ENCODE measurements at regions not wholly inside any gene's neighbourhood (a gene's known extent, or its start where the extent isn't known, plus 50 kb on each side); places are given as distances from the start of the nearest gene placed in this dataset.
"Not testable (repeated sequence)": the region's sequence is repeated elsewhere in the genome, so short reads cannot be mapped to it uniquely, and the experiment has no call there.

DNA sequence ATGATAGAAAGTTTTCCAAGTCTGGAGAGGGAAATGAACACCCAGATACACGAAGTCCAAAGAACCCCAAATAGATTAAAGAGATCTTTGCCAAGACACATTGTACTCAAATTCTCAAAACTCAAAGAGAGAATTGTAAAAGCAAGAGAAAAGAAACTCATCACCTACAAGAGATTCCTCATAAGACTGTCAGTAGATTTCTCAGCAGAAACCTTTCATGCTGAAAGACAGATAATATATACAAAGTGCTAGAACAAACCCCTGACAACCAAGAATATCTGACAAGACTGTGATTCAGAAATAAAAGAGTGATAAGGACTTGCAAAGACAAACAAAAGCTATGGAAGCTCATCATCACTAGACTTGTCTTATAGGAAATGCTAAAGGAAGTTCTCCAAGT lies 326.7 kb upstream of the ZNF608 start:
- DNase-seq (no peak), ATAC-seq (no peak)
- peaks cover 15% of the 10 kb centered on the region for H3K9me3 Mint-ChIP-seq (ENCODE audit: low read depth)
- no peaks in the 10 kb centered on the region for H3K36me3 Mint-ChIP-seq
- H3K4me1 Mint-ChIP-seq = no peaks in the 10 kb centered on the region
- CTCF ChIA-PET = no interaction called here
- H3K27me3 Mint-ChIP-seq = no peaks in the 10 kb centered on the region
- no peak overlapping the region for H3K4me3 Mint-ChIP-seq
- H3K27ac Mint-ChIP-seq = no peak overlapping the region

DNA sequence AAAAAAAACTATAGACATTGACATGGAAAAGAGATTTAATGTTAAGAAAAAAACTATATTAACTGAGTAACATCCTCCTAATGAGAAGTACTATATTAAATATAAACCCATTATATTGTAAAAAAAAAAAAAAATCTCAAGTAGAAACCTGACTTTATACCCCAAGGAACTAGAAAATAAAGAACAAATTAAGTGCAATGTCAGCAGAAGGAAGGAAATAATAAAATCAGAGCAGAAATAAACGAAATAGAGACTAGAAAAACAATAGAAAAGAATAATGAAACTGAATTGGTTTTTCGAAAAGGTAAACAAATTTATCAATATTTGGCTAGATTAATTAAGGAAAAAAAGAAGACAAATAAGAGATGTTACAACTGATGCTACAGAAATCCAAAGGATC lies 329.1 kb upstream of the ZNF608 start:
- Mint-ChIP-seq H3K4me3 (no peak overlapping the region), H3K4me1 (no peaks in the 10 kb centered on the region), H3K9me3 (ENCODE audit: low read depth) (peaks cover 10% of the 10 kb centered on the region), H3K27me3 (no peaks in the 10 kb centered on the region), H3K27ac (no peak overlapping the region), H3K36me3 (no peaks in the 10 kb centered on the region)
- CTCF ChIA-PET = no interaction called here
- ATAC-seq (no peak), DNase-seq (no peak)

DNA sequence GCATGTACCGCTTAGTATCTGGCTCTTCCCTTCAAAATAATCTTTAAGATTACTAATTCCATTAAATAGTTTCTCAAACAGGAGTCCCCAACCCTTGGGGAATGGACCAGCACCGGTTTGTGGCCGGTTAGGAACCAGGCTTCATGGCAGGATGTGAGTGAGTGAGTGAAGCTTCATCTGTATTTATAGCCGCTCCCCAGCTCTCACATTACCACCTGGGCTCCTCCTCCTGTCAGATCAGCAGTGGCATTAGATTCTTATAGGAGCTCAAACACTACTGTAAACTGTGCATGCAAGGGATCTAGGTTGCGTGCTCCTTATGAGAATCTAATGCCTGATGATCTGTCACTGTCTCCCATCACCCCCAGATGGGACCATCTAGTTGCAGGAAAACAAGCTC lies 332.6 kb upstream of the ZNF608 start:
- ATAC-seq; H3K4me3 Mint-ChIP-seq; H3K9me3 Mint-ChIP-seq (ENCODE audit: low read depth); H3K4me1 Mint-ChIP-seq; H3K36me3 Mint-ChIP-seq; CTCF ChIA-PET; H3K27me3 Mint-ChIP-seq; DNase-seq; H3K27ac Mint-ChIP-seq: not testable (repeated sequence)

DNA sequence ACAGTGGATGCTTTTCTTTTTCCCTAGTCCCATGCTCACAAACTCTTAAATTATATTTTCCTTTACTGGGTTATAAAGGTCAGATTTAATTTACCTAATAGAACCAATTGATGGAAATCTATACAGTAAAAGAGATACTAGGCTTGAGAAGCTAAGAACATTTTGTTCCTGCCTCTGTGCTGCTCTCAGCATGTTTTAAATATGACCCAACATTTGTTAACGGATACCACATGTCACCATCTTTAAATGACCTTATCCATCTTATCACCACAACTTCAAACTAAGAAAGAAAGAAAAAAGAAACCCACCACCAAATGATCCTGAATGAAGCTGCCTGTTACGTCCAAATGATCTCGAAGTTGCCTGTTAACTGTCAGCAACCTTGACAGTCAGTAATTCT lies 334.7 kb upstream of the ZNF608 start:
- no peak overlapping the region for H3K27ac Mint-ChIP-seq
- no peak overlapping the region for H3K4me3 Mint-ChIP-seq
- DNase-seq (no peak), ATAC-seq (no peak)
- CTCF ChIA-PET = no interaction called here
- no peaks in the 10 kb centered on the region for H3K36me3 Mint-ChIP-seq
- H3K27me3 Mint-ChIP-seq = no peaks in the 10 kb centered on the region
- H3K9me3 Mint-ChIP-seq (ENCODE audit: low read depth) = peaks cover 2% of the 10 kb centered on the region
- no peaks in the 10 kb centered on the region for H3K4me1 Mint-ChIP-seq

DNA sequence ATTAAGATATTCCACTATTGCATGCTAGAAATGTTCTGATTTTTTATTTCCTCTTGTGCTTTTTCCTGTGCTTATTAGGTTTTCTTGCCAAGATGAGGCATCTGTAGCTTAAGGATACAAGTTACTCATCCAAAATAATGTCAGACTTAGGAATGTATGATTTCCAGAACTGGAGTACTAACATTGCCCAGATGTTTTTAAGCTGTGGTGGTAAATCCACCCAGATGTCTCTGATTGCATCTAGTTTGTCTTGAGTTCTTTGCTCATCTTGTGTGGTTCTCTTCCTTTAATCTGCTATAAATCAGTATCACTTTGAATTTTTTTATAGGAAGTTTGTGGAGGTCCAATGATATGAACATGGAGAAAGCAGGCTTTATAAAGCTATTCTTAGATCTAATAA lies 337.5 kb upstream of the ZNF608 start:
- no peaks in the 10 kb centered on the region for H3K36me3 Mint-ChIP-seq
- no peak overlapping the region for H3K4me3 Mint-ChIP-seq
- H3K27me3 Mint-ChIP-seq = no peaks in the 10 kb centered on the region
- ATAC-seq (no peak), DNase-seq (no peak)
- no peaks in the 10 kb centered on the region for H3K4me1 Mint-ChIP-seq
- H3K9me3 Mint-ChIP-seq (ENCODE audit: low read depth) = peaks cover 12% of the 10 kb centered on the region
- H3K27ac Mint-ChIP-seq = no peak overlapping the region
- CTCF ChIA-PET = no interaction called here

DNA sequence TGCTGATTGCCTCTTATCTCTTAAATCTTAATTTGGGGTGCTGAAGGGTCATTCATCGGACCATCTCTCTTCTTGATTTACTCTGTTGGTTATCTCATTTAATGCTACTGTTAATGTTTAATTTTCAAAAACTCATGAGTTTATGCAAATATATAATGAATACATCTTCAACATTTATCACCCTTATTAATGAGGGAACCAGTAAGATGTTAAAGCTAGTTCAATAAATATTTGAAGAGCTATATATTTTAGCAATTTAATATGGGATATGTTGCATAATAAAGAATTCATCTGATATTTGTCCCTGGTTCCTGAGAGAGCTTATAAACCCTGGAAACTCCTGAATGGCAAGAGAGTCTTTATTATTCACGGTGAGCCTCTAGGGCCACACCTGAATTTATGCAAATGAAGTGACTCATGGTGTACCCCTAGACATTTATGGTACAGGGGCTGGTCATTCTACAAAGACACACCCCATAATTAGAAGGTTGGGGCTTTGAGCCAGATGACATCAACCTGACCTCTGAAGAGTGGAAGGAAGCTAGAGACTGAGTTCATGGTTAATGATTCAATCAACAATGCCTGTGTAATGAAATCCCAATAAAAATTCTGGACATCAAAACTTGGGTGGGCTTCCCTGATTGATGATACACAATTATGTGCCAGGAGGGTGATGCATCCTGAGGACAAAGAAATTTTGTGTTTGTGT lies 339.5 kb upstream of the ZNF608 start:
- CTCF ChIA-PET = interaction anchor here (1.1 kb wide), 1 partner anchor 12 kb away, joined by 4 read pairs; no protein-coding TSS in a partner anchor
- Mint-ChIP-seq H3K4me1 (no peaks in the 10 kb centered on the region), H3K36me3 (no peaks in the 10 kb centered on the region), H3K27me3 (no peaks in the 10 kb centered on the region), H3K4me3 (no peak overlapping the region), H3K9me3 (ENCODE audit: low read depth) (peaks cover 14% of the 10 kb centered on the region), H3K27ac (no peak overlapping the region)
- DNase-seq (no peak), ATAC-seq (no peak)

DNA sequence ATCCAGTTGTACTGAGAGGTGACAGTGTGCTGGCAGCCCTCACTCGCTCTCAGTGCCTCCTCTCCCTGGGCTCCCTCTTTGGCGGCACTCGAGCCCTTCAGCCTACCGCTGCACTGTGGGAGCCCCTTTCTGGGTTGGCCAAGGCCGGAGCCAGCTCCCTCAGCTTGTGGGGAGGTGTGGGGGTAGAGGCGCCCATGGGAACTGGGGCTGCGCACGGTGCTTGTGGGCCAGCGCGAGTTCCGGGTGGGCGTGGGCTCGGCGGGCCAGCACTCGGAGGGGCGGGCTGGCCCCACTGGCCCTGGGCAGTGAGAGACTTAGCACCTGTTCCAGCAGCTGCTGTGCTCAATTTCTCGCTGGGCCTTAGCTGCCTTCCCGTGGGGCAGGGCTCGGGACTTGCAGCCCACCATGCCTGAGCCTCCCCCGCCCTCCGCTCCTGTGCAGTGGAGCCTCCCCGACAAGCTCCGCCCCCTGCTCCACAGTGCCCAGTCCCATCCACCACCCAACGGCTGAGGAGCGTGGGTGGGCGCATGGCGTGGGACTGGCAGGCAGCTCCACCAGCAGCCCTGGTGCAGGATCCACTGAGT lies 342.2 kb upstream of the ZNF608 start:
- CTCF ChIA-PET = no interaction called here

DNA sequence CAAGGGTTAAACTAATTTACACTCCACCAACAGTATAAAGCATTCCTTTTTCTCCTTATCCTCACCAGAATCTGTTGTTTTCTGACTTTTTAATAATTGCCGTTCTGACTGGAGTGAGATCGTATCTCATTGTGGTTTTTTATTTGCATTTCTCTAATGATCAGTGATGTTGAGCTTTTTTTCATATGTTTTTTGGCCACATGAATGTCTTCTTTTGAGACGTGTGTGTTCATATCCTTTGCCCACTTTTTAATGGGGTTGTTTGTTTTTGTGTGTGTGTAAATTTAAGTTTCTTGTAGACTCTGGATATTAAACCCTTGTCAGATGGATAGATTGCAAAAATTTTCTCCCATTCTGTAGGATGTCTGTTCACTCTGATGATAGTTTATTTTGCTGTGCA lies 345.7 kb upstream of the ZNF608 start:
- H3K9me3 Mint-ChIP-seq (ENCODE audit: low read depth); H3K4me3 Mint-ChIP-seq; H3K36me3 Mint-ChIP-seq; H3K27ac Mint-ChIP-seq; ATAC-seq; H3K4me1 Mint-ChIP-seq; CTCF ChIA-PET; H3K27me3 Mint-ChIP-seq; DNase-seq: not testable (repeated sequence)

More for the DNA sequence above, 342.2 kb upstream of the ZNF608 start:
- H3K27ac Mint-ChIP-seq = no peak overlapping the region
- H3K9me3 Mint-ChIP-seq (ENCODE audit: low read depth) = peaks cover 14% of the 10 kb centered on the region
- no peaks in the 10 kb centered on the region for H3K27me3 Mint-ChIP-seq
- no peaks in the 10 kb centered on the region for H3K36me3 Mint-ChIP-seq
- H3K4me1 Mint-ChIP-seq = no peaks in the 10 kb centered on the region
- no peak overlapping the region for H3K4me3 Mint-ChIP-seq
- DNase-seq = no peak
- ATAC-seq = no peak

DNA sequence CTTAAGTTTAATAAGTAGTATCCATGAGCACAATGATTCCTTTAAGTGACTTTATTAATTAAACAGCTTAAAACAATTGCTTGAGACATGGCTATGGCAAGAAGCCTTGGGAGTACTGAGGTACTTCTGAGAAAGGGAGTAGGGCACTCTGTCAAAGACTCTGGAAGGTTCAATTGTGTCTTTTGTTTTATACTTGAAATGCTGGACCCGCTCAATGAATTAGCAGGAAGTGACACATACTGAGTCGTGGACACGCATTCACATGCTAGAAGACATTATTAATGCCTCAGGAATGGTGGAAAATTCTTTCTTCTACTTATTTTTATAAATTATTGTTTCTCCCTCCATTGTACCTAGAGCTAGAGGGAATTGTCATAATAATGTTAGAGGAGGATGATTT lies 347.3 kb upstream of the ZNF608 start:
- CTCF ChIA-PET = no interaction called here
- no peak overlapping the region for H3K27ac Mint-ChIP-seq
- no peaks in the 10 kb centered on the region for H3K4me1 Mint-ChIP-seq
- no peaks in the 10 kb centered on the region for H3K36me3 Mint-ChIP-seq
- H3K9me3 Mint-ChIP-seq (ENCODE audit: low read depth) = peaks cover 2% of the 10 kb centered on the region
- H3K4me3 Mint-ChIP-seq = no peak overlapping the region
- ATAC-seq (no peak), DNase-seq (no peak)
- no peaks in the 10 kb centered on the region for H3K27me3 Mint-ChIP-seq

DNA sequence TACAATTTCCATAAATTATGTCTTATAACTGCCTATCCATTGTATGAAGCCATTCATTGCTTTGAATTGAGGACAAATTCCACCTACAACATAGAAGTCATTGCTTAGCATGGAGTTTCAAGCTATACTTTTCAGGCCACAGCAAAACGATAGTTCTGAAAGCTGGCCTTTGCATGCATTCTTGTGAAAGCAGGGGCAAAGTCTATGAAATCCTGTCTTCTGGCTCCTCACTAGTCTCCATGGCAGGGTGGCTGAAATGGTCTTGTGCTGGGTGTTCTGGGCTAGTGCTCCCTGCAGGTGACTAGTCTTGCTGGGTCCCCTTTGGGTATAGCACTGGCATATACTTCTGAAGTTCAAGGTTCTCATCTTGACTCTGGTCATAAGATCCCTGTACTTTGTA lies 353.9 kb upstream of the ZNF608 start:
- Mint-ChIP-seq H3K4me1 (no peaks in the 10 kb centered on the region), H3K4me3 (no peak overlapping the region), H3K9me3 (ENCODE audit: low read depth) (peaks cover 2% of the 10 kb centered on the region), H3K27me3 (no peaks in the 10 kb centered on the region), H3K36me3 (no peaks in the 10 kb centered on the region), H3K27ac (no peak overlapping the region)
- DNase-seq (no peak), ATAC-seq (no peak)
- CTCF ChIA-PET = no interaction called here

DNA sequence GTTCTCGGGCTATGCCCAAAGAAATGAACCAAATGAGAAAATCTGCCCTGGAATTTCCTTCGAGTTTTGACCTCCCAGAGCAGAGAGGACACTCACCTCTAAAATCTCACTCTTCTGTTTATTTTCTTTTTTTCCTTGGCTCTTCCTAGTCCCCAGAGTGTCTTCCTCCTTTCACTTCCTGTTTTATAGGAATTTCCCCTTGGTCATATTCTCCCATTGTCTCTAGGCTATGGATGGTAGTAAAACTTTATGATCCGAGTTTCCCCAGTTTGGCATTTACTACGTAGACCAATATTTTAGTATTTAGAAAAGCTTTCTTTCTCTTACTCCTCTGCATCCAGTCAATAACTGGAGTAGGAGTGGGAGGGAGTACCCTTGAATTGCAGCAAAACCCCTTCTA lies 354.5 kb upstream of the ZNF608 start:
- no peak for DNase-seq
- CTCF ChIA-PET = no interaction called here
- Mint-ChIP-seq H3K9me3 (ENCODE audit: low read depth) (peaks cover 2% of the 10 kb centered on the region), H3K27me3 (no peaks in the 10 kb centered on the region), H3K36me3 (no peaks in the 10 kb centered on the region), H3K4me1 (no peaks in the 10 kb centered on the region), H3K4me3 (no peak overlapping the region), H3K27ac (no peak overlapping the region)
- no peak for ATAC-seq

DNA sequence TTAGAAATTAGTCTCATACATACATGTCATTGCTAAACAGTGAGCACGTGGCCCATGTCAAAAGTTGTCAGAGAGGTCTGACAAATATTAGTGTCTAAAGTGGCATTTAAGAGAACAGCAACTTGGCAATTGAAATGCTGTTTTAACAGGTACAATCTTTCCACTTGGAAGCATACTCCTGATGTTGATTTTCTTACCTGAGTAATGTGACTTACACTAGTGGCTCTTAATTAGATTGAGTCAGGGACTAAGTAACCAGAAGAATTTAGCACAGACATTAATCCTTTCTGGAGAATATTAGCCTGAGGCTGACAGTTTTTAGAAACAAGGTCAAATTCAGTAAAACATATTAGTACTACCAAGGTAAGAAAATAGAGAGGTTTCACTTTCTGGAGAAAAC lies 357.0 kb upstream of the ZNF608 start:
- H3K27me3 Mint-ChIP-seq = no peaks in the 10 kb centered on the region
- H3K9me3 Mint-ChIP-seq (ENCODE audit: low read depth) = peaks cover 2% of the 10 kb centered on the region
- H3K36me3 Mint-ChIP-seq = no peaks in the 10 kb centered on the region
- ATAC-seq (no peak), DNase-seq (no peak)
- H3K27ac Mint-ChIP-seq = no peak overlapping the region
- CTCF ChIA-PET = no interaction called here
- H3K4me3 Mint-ChIP-seq = no peak overlapping the region
- no peaks in the 10 kb centered on the region for H3K4me1 Mint-ChIP-seq

DNA sequence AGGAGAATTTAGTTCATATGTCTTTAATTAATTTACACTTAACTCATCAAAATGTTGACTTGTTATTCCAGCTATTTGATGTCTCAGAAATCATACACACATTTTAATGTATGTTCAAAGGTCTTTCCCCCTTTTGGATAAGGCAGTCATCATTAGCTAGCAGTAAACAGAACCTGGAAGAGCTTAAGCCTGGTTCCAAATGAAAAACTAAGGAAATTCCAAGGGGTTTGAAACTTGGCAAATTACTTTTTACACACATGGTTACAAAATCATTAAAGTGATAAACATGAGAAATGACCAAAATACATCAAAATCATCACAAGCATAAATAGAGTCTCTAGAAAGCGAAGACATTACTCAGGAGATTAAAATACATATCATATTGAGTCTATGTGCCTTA lies 359.8 kb upstream of the ZNF608 start:
- H3K27ac Mint-ChIP-seq = no peak overlapping the region
- DNase-seq (no peak), ATAC-seq (no peak)
- H3K9me3 Mint-ChIP-seq (ENCODE audit: low read depth) = peaks cover 3% of the 10 kb centered on the region
- no peaks in the 10 kb centered on the region for H3K36me3 Mint-ChIP-seq
- no peaks in the 10 kb centered on the region for H3K4me1 Mint-ChIP-seq
- no peaks in the 10 kb centered on the region for H3K27me3 Mint-ChIP-seq
- CTCF ChIA-PET = no interaction called here
- H3K4me3 Mint-ChIP-seq = no peak overlapping the region

DNA sequence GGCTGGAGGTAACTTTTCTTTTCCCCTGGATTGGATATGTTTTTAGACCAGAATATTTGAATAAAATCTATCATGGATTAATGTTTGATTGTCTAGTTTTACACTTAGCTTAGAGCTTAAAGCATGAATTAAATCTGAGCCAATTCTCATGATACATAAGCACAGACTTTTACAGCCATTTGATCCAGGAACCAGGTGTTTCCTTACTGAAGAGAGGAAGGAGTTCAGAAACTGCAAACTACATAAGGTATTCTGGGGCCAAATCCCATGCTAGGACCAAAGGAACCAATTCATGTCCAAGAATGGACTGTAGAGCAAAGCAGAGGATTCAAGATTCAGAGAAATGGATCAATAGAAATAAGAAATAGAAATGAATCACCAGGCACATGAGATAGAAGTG lies 360.4 kb upstream of the ZNF608 start:
- no peaks in the 10 kb centered on the region for H3K27me3 Mint-ChIP-seq
- DNase-seq (no peak), ATAC-seq (no peak)
- H3K9me3 Mint-ChIP-seq (ENCODE audit: low read depth) = peaks cover 7% of the 10 kb centered on the region
- CTCF ChIA-PET = no interaction called here
- H3K27ac Mint-ChIP-seq = no peak overlapping the region
- no peaks in the 10 kb centered on the region for H3K36me3 Mint-ChIP-seq
- H3K4me3 Mint-ChIP-seq = no peak overlapping the region
- H3K4me1 Mint-ChIP-seq = no peaks in the 10 kb centered on the region

DNA sequence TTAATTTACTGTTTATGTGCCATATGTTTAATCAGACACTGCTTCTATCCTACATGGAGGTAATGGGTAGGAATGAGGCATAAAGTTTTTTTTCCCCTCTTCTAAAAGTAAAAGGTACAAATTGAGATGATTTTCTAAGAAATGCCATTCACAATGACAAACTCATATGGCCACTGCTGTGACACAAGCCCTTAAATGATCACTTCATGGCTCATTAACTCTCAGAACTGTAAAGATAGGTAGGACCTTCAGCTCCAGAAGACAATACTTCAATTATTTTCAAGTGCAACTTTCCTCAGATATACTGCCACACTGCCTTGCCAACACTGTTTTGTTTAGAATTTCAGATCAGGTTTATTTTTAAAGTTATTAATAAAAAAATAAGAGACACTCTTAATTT lies 362.9 kb upstream of the ZNF608 start:
- Mint-ChIP-seq H3K4me1 (no peaks in the 10 kb centered on the region), H3K27me3 (no peaks in the 10 kb centered on the region), H3K27ac (no peak overlapping the region), H3K36me3 (no peaks in the 10 kb centered on the region), H3K9me3 (ENCODE audit: low read depth) (peaks cover 7% of the 10 kb centered on the region), H3K4me3 (no peak overlapping the region)
- ATAC-seq = no peak
- CTCF ChIA-PET = no interaction called here
- DNase-seq = no peak

Measured in activated CD8-positive, alpha-beta memory T cell treated with anti-CD3 and anti-CD28 coated beads, Interleukin-2, amount 10 ng/mL, durations not matched to agents 7 days and 5 days (primary cell).